IPS-20b (cell line): ENCODE measurements at regions not wholly inside any gene's neighbourhood (a gene's known extent, or its start where the extent isn't known, plus 50 kb on each side); places are given as distances from the start of the nearest gene placed in this dataset.
"Not testable (repeated sequence)": the region's sequence is repeated elsewhere in the genome, so short reads cannot be mapped to it uniquely, and the experiment has no call there.

Source experiments
- H3K27ac ChIP-seq: one replicate; pipeline ENCODE4 v1.5.1; 2013; ENCODE audit warnings: low read length
- H3K27me3 ChIP-seq: 2 replicates; pipeline ENCODE4 v1.6.1; 2013; ENCODE audit warnings: mild to moderate bottlenecking, low read length, inconsistent platforms; ENCODE audit not compliant: insufficient read depth
- H3K36me3 ChIP-seq: 2 replicates; pipeline ENCODE4 v1.6.1; 2013; ENCODE audit warnings: low read depth, mild to moderate bottlenecking, inconsistent platforms, low read length, moderate library complexity; ENCODE audit not compliant: insufficient read depth
- H3K4me1 ChIP-seq: 2 replicates; pipeline ENCODE4 v1.6.1; 2013; ENCODE audit warnings: mild to moderate bottlenecking, control low read depth, inconsistent platforms, low read length, moderate library complexity; ENCODE audit not compliant: insufficient read depth
- H3K4me3 ChIP-seq: 2 replicates; pipeline ENCODE4 v1.5.1; 2013; ENCODE audit warnings: mild to moderate bottlenecking, low read length, inconsistent platforms
- H3K9ac ChIP-seq: 2 replicates; pipeline ENCODE4 v1.6.1; 2013; ENCODE audit warnings: low read depth, mild to moderate bottlenecking, inconsistent platforms, low read length, moderate library complexity
- H3K9me3 ChIP-seq: 2 replicates; pipeline ENCODE4 v1.6.1; 2013; ENCODE audit warnings: mild to moderate bottlenecking, low read depth, low read length, inconsistent platforms; ENCODE audit not compliant: insufficient read depth

DNA sequence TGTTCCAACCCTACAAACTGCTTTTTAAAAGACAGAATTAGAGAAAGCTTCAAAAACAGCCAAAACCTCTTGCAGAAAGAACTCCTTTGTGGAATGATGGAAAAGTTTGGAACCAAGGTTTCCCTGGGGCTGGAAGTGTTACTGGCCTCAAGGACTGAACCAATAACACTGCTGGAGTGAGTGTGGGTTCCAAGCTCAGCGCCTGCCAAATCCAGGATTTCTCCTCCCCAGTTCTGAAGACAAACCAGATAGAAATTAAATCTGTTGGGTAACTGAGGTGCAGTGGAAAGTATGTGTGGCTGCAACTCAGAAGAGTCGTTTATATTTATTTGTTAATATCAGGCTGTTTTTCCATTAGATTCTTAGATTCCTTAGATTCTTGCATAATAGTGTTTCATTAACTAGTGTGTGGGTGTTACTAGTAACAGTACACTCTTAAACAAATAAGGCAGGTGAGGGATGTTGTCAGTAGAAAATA is 66.5 kb upstream of the FNDC3B start:
- H3K4me1 ChIP-seq = peaks cover 4% of the 10 kb centered on the region; the same call in 1 of the 2 replicates
- H3K36me3 ChIP-seq = no peaks in the 10 kb centered on the region
- H3K9ac ChIP-seq = no peak overlapping the region
- H3K27me3 ChIP-seq = no peaks in the 10 kb centered on the region
- no peak overlapping the region for H3K4me3 ChIP-seq
- no peak overlapping the region for H3K27ac ChIP-seq
- H3K9me3 ChIP-seq = no peaks in the 10 kb centered on the region

- Histone ChIP-seq H3K9ac (no peak overlapping the region), H3K4me1 (peaks cover 4% of the 10 kb centered on the region; the same call in 1 of the 2 replicates), H3K27ac (no peak overlapping the region), H3K27me3 (no peaks in the 10 kb centered on the region), H3K36me3 (no peaks in the 10 kb centered on the region), H3K9me3 (no peaks in the 10 kb centered on the region), H3K4me3 (no peak overlapping the region)
These were observed 64.2 kb upstream of the FNDC3B start for GRCh38 chr3:171974986-171975837.

GRCh38 chr3:171976526-171976925 is 62.9 kb upstream of the FNDC3B start:
- Histone ChIP-seq H3K9me3 (no peaks in the 10 kb centered on the region), H3K27me3 (no peaks in the 10 kb centered on the region), H3K4me1 (peaks cover 4% of the 10 kb centered on the region; the same call in 1 of the 2 replicates), H3K27ac (no peak overlapping the region), H3K9ac (no peak overlapping the region), H3K4me3 (no peak overlapping the region), H3K36me3 (no peaks in the 10 kb centered on the region)

- Histone ChIP-seq H3K36me3 (no peaks in the 10 kb centered on the region), H3K27ac (no peak overlapping the region), H3K9ac (no peak overlapping the region), H3K27me3 (no peaks in the 10 kb centered on the region), H3K9me3 (no peaks in the 10 kb centered on the region), H3K4me3 (no peak overlapping the region), H3K4me1 (peaks cover 3% of the 10 kb centered on the region; the same call in 1 of the 2 replicates)
These were observed 61.9 kb upstream of the FNDC3B start for GRCh38 chr3:171977441-171977840.

DNA sequence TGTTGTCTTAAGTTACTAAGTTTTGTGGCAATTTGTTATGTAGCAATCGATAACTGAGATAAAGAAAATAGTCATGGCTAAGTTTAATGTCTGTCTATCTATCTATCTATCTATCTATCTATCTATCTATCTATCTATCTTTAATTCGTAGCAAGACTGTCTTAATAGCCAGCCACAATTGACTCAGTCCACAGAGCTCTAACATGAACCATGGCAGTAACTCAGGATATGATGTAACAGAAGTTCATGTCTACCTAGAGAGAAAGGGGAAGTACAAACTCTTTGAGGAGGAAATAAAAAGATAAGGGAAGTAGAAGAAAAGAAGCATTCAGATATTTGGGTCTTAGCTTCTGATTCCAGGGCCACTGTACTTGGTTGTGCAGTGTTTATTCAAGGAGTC is 61.5 kb upstream of the FNDC3B start:
- H3K4me3 ChIP-seq = no peak overlapping the region
- H3K36me3 ChIP-seq = no peaks in the 10 kb centered on the region
- H3K27ac ChIP-seq = no peak overlapping the region
- H3K27me3 ChIP-seq = no peaks in the 10 kb centered on the region
- H3K9ac ChIP-seq = no peak overlapping the region
- no peaks in the 10 kb centered on the region for H3K9me3 ChIP-seq
- H3K4me1 ChIP-seq = no peaks in the 10 kb centered on the region; the same call in 1 of the 2 replicates

- Histone ChIP-seq H3K9me3 (no peaks in the 10 kb centered on the region), H3K9ac (no peak overlapping the region), H3K27ac (no peak overlapping the region), H3K4me1 (no peaks in the 10 kb centered on the region), H3K36me3 (no peaks in the 10 kb centered on the region), H3K4me3 (no peak overlapping the region), H3K27me3 (no peaks in the 10 kb centered on the region)
These were observed 61.0 kb upstream of the FNDC3B start for GRCh38 chr3:171978390-171978789.

- H3K27me3 ChIP-seq = no peaks in the 10 kb centered on the region
- no peak overlapping the region for H3K4me3 ChIP-seq
- H3K9me3 ChIP-seq = no peaks in the 10 kb centered on the region
- H3K9ac ChIP-seq = no peak overlapping the region
- H3K27ac ChIP-seq = no peak overlapping the region
- H3K36me3 ChIP-seq = no peaks in the 10 kb centered on the region
- H3K4me1 ChIP-seq = no peaks in the 10 kb centered on the region
These were observed 60.3 kb upstream of the FNDC3B start for GRCh38 chr3:171979081-171979480.

GRCh38 chr3:171980578-171981270 is 58.7 kb upstream of the FNDC3B start:
- Histone ChIP-seq H3K27ac (no peak overlapping the region), H3K4me1 (no peaks in the 10 kb centered on the region), H3K4me3 (no peak overlapping the region), H3K9me3 (no peaks in the 10 kb centered on the region), H3K36me3 (no peaks in the 10 kb centered on the region), H3K27me3 (no peaks in the 10 kb centered on the region), H3K9ac (no peak overlapping the region)

- H3K27me3 ChIP-seq = no peaks in the 10 kb centered on the region
- no peaks in the 10 kb centered on the region for H3K36me3 ChIP-seq
- H3K9me3 ChIP-seq = no peaks in the 10 kb centered on the region
- H3K27ac ChIP-seq = no peak overlapping the region
- H3K4me1 ChIP-seq = no peaks in the 10 kb centered on the region
- H3K9ac ChIP-seq = no peak overlapping the region
- no peak overlapping the region for H3K4me3 ChIP-seq
These were observed 58.1 kb upstream of the FNDC3B start for GRCh38 chr3:171981271-171981605.

GRCh38 chr3:171982828-171983227 is 56.5 kb upstream of the FNDC3B start:
- Histone ChIP-seq H3K36me3 (no peaks in the 10 kb centered on the region), H3K9ac (no peak overlapping the region), H3K27ac (no peak overlapping the region), H3K4me1 (no peaks in the 10 kb centered on the region), H3K27me3 (no peaks in the 10 kb centered on the region), H3K4me3 (no peak overlapping the region), H3K9me3 (no peaks in the 10 kb centered on the region)

DNA sequence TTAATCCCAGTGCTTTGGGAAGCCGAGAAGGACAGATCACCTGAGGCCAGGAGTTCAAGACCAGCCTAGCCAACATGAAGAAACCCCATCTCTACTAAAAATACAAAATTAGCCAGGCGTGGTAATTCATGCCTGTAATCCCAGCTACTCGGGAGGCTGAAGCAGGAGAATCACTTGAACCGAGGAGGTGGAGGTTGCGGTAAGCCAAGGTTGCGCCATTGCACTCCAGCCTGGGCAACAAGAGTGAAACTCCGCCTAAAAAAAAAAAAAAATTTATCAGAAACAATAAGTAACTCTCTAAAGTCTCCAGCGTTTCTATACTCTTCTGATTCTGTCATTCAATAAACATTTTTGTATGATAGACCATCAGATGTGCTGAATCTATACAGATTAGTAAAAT is 55.7 kb upstream of the FNDC3B start:
- not testable (repeated sequence) for H3K9ac ChIP-seq, H3K27ac ChIP-seq, H3K27me3 ChIP-seq, H3K9me3 ChIP-seq, H3K4me1 ChIP-seq, H3K36me3 ChIP-seq, H3K4me3 ChIP-seq

DNA sequence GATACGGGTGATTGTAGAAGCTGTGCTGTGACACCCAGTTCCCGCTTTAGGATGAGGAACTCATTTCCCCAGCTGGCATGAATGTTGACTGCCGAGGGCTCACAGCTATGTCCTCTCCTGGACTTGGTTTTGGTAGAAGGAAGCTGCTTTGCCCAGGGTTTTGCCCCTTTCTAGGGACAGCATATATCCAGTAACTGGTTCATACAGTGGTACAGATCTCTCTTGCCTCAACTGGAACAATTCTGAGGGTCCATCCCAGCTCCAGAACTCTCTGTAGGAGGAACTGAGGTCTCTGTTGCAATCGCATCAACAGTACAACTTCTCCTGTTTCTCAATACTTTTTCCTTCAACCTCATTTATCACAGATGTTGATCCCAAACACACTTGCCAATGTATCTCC is 54.5 kb upstream of the FNDC3B start:
- H3K9me3 ChIP-seq = no peaks in the 10 kb centered on the region
- H3K9ac ChIP-seq = no peak overlapping the region
- no peak overlapping the region for H3K4me3 ChIP-seq
- H3K27me3 ChIP-seq = no peaks in the 10 kb centered on the region
- H3K4me1 ChIP-seq = no peaks in the 10 kb centered on the region
- H3K27ac ChIP-seq = no peak overlapping the region
- H3K36me3 ChIP-seq = no peaks in the 10 kb centered on the region
